GM18520 (cell line): ENCODE measurements at regions not wholly inside any gene's neighbourhood (a gene's known extent, or its start where the extent isn't known, plus 50 kb on each side); places are given as distances from the start of the nearest gene placed in this dataset.

Experiments used
- ATAC-seq: cut with Tn5 transposase; IDR thresholded peaks from one replicate; pipeline ENCODE4 v1.9.1; 2021; ENCODE audit not compliant: unreplicated experiment

- no peak for ATAC-seq
Observed at GRCh38 chr14:100436745-100437406, 113.7 kb downstream of the SLC25A47 start.

- no peak for ATAC-seq
Observed at GRCh38 chr14:100438271-100438670, 115.1 kb downstream of the SLC25A47 start.

GRCh38 chr14:100438678-100439592 is 115.8 kb downstream of the SLC25A47 start:
- ATAC-seq: no peak

- no peak for ATAC-seq
Observed at GRCh38 chr14:100439781-100440180, 116.6 kb downstream of the SLC25A47 start.

GRCh38 chr14:100440207-100440631 is 117.1 kb downstream of the SLC25A47 start:
- no peak for ATAC-seq

GRCh38 chr14:100440758-100441203 is 117.6 kb downstream of the SLC25A47 start:
- no peak for ATAC-seq

- ATAC-seq: no peak
Observed at GRCh38 chr14:100441271-100441947, 118.3 kb downstream of the SLC25A47 start.

GRCh38 chr14:100442036-100442435 is 118.9 kb downstream of the SLC25A47 start:
- ATAC-seq: no peak

GRCh38 chr14:100442498-100443490 is 119.7 kb downstream of the SLC25A47 start:
- ATAC-seq: no peak

GRCh38 chr14:100443603-100444002 is 120.5 kb downstream of the SLC25A47 start:
- ATAC-seq: no peak

- no peak for ATAC-seq
Observed at GRCh38 chr14:100445436-100446088, 122.4 kb downstream of the SLC25A47 start.

- no peak for ATAC-seq
Observed at GRCh38 chr14:100446572-100446971, 123.4 kb downstream of the SLC25A47 start.

- ATAC-seq: no peak
Observed at GRCh38 chr14:100448376-100448775, 125.2 kb downstream of the SLC25A47 start.

GRCh38 chr14:100449225-100449987 is 126.3 kb downstream of the SLC25A47 start:
- ATAC-seq: no peak

GRCh38 chr14:100450049-100450448 is 126.9 kb downstream of the SLC25A47 start:
- no peak for ATAC-seq

- ATAC-seq: no peak
Observed at GRCh38 chr14:100450736-100451135, 127.6 kb downstream of the SLC25A47 start.

- ATAC-seq: no peak
Observed at GRCh38 chr14:100451264-100451663, 128.1 kb downstream of the SLC25A47 start.

GRCh38 chr14:100453930-100454329 is 130.8 kb downstream of the SLC25A47 start:
- no peak for ATAC-seq

- ATAC-seq: no peak
Observed at GRCh38 chr14:100454437-100454836, 131.3 kb downstream of the SLC25A47 start.
